ENCODE measurements at regions not wholly inside any gene's neighbourhood (a gene's known extent, or its start where the extent isn't known, plus 50 kb on each side); places are given as distances from the start of the nearest gene placed in this dataset.

DNA sequence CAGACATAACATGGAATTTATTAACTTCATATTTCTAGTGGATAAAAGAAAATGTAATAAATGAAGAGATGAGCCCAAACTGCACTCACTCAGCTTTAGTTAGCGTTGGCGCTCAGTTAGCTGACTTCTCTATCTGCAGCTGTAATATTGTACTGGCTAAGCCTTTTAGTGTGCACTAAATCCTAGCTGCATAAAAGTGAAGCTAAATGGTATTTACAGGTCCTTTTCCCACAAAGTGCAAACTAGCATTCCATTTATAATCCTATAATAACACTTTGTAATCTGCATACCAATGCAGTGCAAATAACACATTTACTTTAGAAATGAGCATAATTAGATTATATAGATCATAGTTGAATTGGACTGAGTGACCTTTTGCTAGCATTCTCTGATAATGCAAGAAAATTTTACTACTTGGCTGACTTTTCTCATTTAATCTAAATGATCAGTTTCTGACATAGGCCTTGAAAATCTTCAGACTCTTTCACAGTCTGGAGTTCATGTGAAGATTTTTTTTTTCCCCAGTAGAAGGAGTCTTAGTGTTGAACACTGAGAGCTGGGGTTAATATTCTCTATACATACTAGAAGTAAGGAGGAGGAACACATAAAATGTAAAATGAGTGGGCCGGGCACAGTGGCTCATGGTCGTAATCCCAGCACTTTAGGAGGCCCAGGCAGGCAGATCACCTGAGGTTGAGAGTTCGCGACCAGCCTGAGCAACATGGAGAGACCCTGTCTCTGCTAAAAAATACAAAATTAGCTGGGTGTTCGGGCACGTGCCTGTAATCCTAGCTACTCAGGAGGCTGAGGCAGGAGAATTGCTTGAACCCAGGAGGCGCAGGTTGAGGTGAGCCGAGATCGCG is 1426.4 kb downstream of the PCDH9 start:
- TF ChIP-seq, protein P1, sequence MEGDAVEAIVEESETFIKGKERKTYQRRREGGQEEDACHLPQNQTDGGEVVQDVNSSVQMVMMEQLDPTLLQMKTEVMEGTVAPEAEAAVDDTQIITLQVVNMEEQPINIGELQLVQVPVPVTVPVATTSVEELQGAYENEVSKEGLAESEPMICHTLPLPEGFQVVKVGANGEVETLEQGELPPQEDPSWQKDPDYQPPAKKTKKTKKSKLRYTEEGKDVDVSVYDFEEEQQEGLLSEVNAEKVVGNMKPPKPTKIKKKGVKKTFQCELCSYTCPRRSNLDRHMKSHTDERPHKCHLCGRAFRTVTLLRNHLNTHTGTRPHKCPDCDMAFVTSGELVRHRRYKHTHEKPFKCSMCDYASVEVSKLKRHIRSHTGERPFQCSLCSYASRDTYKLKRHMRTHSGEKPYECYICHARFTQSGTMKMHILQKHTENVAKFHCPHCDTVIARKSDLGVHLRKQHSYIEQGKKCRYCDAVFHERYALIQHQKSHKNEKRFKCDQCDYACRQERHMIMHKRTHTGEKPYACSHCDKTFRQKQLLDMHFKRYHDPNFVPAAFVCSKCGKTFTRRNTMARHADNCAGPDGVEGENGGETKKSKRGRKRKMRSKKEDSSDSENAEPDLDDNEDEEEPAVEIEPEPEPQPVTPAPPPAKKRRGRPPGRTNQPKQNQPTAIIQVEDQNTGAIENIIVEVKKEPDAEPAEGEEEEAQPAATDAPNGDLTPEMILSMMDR (conservative IDR thresholded peaks at IDR 0.05; ENCODE audit: low read length) = no peak
- TF ChIP-seq EZH2phosphoT487 (IDR thresholded peaks at IDR 0.05; ENCODE audit: borderline replicate concordance) = no peak

Data from Loucy (cell line).